Stimulated activated naive CD8-positive, alpha-beta T cell treated with anti-CD3 and anti-CD28 coated beads, Interleukin-15, Interleukin-2, amounts not matched to agents 100 ng/mL and 50 ng/mL, for 24 hours (primary cell): ENCODE measurements at regions not wholly inside any gene's neighbourhood (a gene's known extent, or its start where the extent isn't known, plus 50 kb on each side); places are given as distances from the start of the nearest gene placed in this dataset.
"Not testable (repeated sequence)": the region's sequence is repeated elsewhere in the genome, so short reads cannot be mapped to it uniquely, and the experiment has no call there.

Experiments used
- H3K27ac Mint-ChIP-seq: one replicate; pipeline ENCODE4 v1.8.0; 2021; ENCODE audit warnings: mild to moderate bottlenecking, mixed read lengths
- H3K27me3 Mint-ChIP-seq: one replicate; pipeline ENCODE4 v1.8.0; 2021; ENCODE audit warnings: mixed read lengths
- H3K36me3 Mint-ChIP-seq: one replicate; pipeline ENCODE4 v1.8.0; 2021; ENCODE audit warnings: low read depth, mixed read lengths
- H3K4me1 Mint-ChIP-seq: one replicate; pipeline ENCODE4 v1.8.0; 2021; ENCODE audit warnings: low read depth, mixed read lengths
- H3K4me3 Mint-ChIP-seq: one replicate; pipeline ENCODE4 v1.8.0; 2021; ENCODE audit warnings: mild to moderate bottlenecking, mixed read lengths
- H3K9me3 Mint-ChIP-seq: one replicate; pipeline ENCODE4 v1.8.0; 2021; ENCODE audit warnings: mixed read lengths

DNA sequence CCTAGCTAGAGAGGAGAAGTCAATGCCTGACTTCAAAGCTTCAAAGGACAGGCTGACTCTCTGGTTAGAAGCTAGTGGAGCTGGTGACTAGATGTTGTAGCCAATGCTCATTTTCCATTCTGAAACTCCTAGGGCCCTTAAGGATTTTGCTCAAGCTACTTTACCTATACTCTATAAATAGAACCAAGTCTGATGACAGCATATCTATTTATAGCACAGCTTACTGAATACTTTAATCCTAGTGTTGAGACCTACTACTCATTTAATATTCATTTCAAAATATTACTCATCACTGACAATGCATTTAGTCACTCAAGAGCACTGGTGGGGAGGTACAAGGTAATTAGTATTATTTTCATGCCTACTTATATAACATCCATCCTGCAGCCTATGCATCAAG is 137.2 kb upstream of the PELI2 start:
- no peaks in the 10 kb centered on the region for H3K36me3 Mint-ChIP-seq
- no peak overlapping the region for H3K4me3 Mint-ChIP-seq
- peaks cover 19% of the 10 kb centered on the region for H3K9me3 Mint-ChIP-seq
- no peak overlapping the region for H3K27ac Mint-ChIP-seq
- H3K27me3 Mint-ChIP-seq: peaks cover 32% of the 10 kb centered on the region
- peaks cover 7% of the 10 kb centered on the region for H3K4me1 Mint-ChIP-seq

- Mint-ChIP-seq H3K9me3 (peaks cover 10% of the 10 kb centered on the region), H3K4me3 (no peak overlapping the region), H3K4me1 (no peaks in the 10 kb centered on the region), H3K27me3 (peaks cover 45% of the 10 kb centered on the region), H3K27ac (no peak overlapping the region), H3K36me3 (no peaks in the 10 kb centered on the region)
These were observed 132.1 kb upstream of the PELI2 start for GRCh38 chr14:55986069-55986468.

- peaks cover 77% of the 10 kb centered on the region for H3K27me3 Mint-ChIP-seq
These were observed 117.4 kb upstream of the PELI2 start for GRCh38 chr14:56000846-56001245.

DNA sequence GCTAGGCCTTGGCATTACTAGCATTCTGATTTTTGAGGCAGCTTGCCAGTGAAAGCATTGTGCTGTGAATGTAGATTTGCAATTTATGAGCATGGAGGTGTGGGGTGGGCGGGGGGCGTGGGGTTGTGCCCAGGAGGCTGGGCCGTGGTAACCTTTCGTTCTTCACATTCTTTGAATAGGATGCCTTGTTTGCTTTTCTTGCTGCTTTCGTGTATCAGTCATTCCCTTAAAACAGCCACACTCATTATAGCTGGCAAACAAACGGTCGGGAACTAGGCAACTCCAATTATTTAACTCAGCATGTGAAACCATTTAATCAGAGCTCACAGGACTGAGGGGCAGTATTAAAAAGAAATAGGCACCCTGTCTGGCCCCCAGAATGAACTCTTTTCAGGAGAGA is 115.9 kb upstream of the PELI2 start:
- no peak overlapping the region for H3K27ac Mint-ChIP-seq
- peaks cover 67% of the 10 kb centered on the region for H3K27me3 Mint-ChIP-seq
- peaks cover 41% of the 10 kb centered on the region for H3K4me1 Mint-ChIP-seq
- no peaks in the 10 kb centered on the region for H3K36me3 Mint-ChIP-seq
- peak overlapping the region; percentile 57 for H3K4me3 Mint-ChIP-seq
- H3K9me3 Mint-ChIP-seq: peaks cover 3% of the 10 kb centered on the region

More at GRCh38 chr14:56000846-56001245, 117.4 kb upstream of the PELI2 start:
- H3K36me3 Mint-ChIP-seq: no peaks in the 10 kb centered on the region
- H3K4me1 Mint-ChIP-seq: peaks cover 40% of the 10 kb centered on the region
- no peak overlapping the region for H3K27ac Mint-ChIP-seq
- H3K4me3 Mint-ChIP-seq: no peak overlapping the region
- peaks cover 6% of the 10 kb centered on the region for H3K9me3 Mint-ChIP-seq

DNA sequence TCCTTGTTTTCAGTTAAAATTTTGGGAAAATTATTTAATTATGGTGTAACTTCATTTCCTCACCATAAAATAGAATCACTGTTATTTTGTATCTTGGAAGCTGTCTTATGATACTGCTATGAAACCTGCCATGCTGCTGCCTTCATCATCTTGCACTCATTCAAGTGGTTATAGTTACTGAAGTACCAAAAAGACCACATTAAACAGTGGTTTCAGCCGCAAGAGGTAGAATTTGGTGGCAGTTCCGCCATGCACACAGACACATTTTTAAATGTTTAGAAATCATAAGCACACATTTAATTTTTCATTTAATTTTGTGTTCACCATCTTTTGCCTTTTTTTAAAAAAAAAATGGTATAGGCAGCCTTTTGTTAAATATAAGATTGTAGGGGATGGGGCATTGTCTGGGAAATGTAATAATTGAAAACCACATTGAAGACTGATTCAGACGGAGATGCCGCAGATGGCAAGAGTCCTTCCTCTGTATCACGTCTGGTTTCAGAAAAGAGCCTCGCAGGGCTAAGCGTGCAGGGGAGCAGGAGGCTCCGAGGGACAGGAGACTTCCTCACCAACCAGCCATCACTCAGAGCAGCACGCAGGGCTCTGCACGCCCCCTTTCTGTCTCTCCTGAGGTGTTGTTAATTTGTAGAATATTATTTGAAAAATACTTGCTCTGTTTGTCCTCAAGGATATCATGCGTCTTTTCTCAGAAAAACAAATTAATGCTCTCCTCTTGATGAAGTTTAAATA is 115.2 kb upstream of the PELI2 start:
- Mint-ChIP-seq H3K4me1 (peaks cover 41% of the 10 kb centered on the region), H3K27me3 (peaks cover 67% of the 10 kb centered on the region), H3K36me3 (no peaks in the 10 kb centered on the region), H3K4me3 (peak overlapping the region; percentile 57), H3K9me3 (peaks cover 8% of the 10 kb centered on the region), H3K27ac (peak overlapping the region; percentile 54)

DNA sequence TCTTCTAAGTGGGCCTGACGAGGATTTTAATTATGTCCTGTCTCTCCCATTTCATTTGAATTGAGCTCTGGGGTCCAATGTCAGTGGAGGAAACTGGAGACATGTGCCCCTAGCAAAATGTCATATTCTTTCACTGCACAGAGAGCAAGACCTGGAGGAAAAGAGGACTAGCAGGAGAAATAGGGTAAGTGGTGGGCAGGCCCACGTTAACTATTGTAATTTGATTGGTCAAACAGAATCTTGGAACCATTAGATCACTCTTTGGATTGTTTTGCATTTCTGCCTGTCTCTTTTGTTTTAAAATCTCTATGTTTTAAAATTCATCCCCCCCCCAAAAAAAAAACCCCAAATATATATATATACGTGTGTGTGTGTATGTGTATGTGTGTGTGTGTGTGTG is 113.9 kb upstream of the PELI2 start:
- Mint-ChIP-seq H3K4me1 (peaks cover 41% of the 10 kb centered on the region), H3K9me3 (peaks cover 13% of the 10 kb centered on the region), H3K36me3 (no peaks in the 10 kb centered on the region), H3K27me3 (peaks cover 67% of the 10 kb centered on the region), H3K27ac (no peak overlapping the region), H3K4me3 (no peak overlapping the region)

DNA sequence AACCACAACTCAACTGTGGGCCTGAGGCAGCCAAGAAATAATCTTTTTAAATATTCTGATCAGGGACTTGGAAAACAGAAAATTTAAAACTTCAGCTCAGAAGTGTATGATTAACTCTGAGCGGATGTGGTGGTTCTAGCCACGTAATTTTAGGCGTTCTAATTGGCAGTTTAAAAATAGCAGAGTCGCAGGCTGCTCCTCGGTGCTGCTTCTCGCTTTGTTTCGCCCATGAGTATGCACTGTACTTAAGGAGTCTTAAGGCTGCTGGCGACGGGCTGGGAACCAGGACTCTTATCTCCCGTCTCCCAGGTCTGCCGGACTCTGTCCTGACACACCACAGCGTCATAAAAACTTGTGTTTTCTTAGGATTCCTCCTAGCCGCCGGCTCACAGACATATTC is 113.4 kb upstream of the PELI2 start:
- Mint-ChIP-seq H3K27ac (peak overlapping the region; percentile 45), H3K27me3 (peaks cover 71% of the 10 kb centered on the region), H3K9me3 (peaks cover 15% of the 10 kb centered on the region), H3K4me3 (peak overlapping the region; percentile 56), H3K36me3 (no peaks in the 10 kb centered on the region), H3K4me1 (peaks cover 41% of the 10 kb centered on the region)

- H3K27ac Mint-ChIP-seq: peak overlapping the region; percentile 45
- H3K4me1 Mint-ChIP-seq: peaks cover 41% of the 10 kb centered on the region
- H3K4me3 Mint-ChIP-seq: peak overlapping the region; percentile 56
- H3K36me3 Mint-ChIP-seq: no peaks in the 10 kb centered on the region
- peaks cover 15% of the 10 kb centered on the region for H3K9me3 Mint-ChIP-seq
- peaks cover 68% of the 10 kb centered on the region for H3K27me3 Mint-ChIP-seq
These were observed 112.8 kb upstream of the PELI2 start for GRCh38 chr14:56005191-56006053.

DNA sequence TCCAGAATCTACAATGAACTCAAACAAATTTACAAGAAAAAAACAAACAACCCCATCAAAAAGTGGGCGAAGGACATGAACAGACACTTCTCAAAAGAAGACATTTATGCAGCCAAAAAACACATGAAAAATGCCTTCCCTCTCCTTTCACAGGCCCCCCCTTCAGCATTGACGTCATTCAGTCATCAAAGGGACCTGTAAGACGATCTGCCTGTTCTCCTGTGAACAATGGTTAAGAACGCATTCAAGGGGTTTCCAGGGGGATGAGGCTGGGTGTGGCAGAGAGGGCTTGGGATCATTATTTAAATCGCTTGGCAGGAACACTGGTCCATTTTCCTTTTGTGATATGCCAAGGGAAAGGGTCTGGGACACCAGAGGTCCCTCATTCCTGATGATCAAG is 110.7 kb upstream of the PELI2 start:
- H3K4me3 Mint-ChIP-seq, H3K36me3 Mint-ChIP-seq, H3K27ac Mint-ChIP-seq: not testable (repeated sequence)
- Mint-ChIP-seq H3K4me1 (peaks cover 35% of the 10 kb centered on the region), H3K27me3 (peaks cover 64% of the 10 kb centered on the region), H3K9me3 (peaks cover 15% of the 10 kb centered on the region)

DNA sequence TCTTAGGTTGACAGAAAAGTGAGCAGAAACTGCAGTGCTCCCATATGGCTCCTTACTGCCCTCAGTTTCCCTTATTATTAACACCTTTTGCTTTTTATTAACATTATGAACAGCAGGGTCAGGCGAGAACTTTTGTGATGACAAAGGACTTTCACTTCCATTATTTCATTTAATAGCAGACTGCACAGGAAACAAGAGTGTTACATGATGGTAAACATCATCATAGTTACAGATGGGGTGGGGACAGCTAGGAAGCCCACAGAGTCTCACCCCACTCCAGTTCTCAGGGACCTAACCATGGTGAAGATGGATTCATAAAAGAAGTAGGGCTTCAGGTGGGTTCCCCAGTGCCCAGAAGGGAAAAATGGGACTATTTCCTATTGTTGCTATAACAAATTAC is 110.1 kb upstream of the PELI2 start:
- Mint-ChIP-seq H3K27me3 (peaks cover 66% of the 10 kb centered on the region), H3K36me3 (no peaks in the 10 kb centered on the region), H3K4me3 (no peak overlapping the region), H3K9me3 (peaks cover 15% of the 10 kb centered on the region), H3K4me1 (peaks cover 29% of the 10 kb centered on the region), H3K27ac (no peak overlapping the region)

DNA sequence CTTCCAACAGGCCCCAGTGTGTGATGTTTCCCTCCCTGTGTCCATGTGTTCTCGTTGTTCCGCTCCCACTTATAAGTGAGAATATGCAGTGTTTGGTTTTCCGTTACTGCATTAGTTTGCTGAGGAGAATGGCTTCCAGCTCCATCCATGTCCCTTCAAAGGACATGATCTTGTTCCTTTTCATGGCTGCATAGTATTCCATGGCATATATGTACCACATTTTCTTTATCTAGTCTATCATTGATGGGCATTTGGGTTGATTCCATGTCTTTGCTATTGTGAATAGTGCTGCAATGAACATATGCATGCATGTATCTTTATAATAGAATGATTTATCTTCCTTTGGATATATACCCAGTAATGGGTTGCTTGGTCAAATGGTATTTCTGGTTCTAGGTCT is 109.5 kb upstream of the PELI2 start:
- H3K4me3 Mint-ChIP-seq, H3K27ac Mint-ChIP-seq, H3K36me3 Mint-ChIP-seq: not testable (repeated sequence)
- peaks cover 23% of the 10 kb centered on the region for H3K4me1 Mint-ChIP-seq
- H3K27me3 Mint-ChIP-seq: peaks cover 66% of the 10 kb centered on the region
- peaks cover 15% of the 10 kb centered on the region for H3K9me3 Mint-ChIP-seq

- Mint-ChIP-seq H3K27me3 (peaks cover 15% of the 10 kb centered on the region), H3K4me1 (no peaks in the 10 kb centered on the region), H3K36me3 (no peaks in the 10 kb centered on the region), H3K9me3 (no peaks in the 10 kb centered on the region), H3K4me3 (no peak overlapping the region), H3K27ac (no peak overlapping the region)
These were observed 94.5 kb upstream of the PELI2 start for GRCh38 chr14:56023661-56024081.

DNA sequence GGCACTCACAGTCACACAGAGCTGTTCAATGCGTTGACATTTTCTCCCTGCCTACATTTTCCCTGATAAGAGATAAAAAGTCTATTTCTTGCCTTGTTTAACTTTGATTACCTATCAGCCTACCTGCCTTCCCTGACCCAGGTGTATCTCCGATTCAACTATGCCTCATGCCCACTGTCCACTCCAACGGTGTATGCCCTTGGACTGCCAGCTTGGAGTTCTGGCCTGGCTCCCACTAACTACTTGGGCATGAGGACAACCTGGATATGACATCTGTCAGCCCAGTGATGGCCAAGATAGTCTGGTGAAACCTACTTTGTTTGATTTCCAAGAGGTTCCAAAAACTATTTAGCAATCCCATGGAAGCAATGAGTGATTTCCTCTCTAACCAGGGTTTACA is 93.0 kb upstream of the PELI2 start:
- H3K27ac Mint-ChIP-seq: no peak overlapping the region
- H3K4me1 Mint-ChIP-seq: no peaks in the 10 kb centered on the region
- H3K9me3 Mint-ChIP-seq: no peaks in the 10 kb centered on the region
- no peaks in the 10 kb centered on the region for H3K36me3 Mint-ChIP-seq
- peaks cover 21% of the 10 kb centered on the region for H3K27me3 Mint-ChIP-seq
- no peak overlapping the region for H3K4me3 Mint-ChIP-seq

DNA sequence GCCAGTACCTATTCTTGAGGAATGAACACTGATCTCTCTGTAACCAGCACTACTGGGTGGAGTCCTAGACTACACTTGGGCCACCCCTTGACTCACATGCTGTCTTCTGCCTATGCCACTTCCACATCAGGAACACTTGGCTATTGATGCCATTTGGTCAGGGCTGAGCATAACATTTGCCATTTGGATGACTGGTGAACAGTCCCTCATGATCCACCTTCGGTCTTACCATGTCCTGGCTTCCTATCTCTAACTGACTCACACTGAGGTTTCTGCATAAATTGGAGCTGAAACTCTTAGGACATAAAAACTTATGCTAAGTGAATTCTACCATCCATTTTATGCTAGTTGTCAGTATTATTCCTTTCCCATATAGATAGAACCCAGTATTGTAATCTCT is 91.7 kb upstream of the PELI2 start:
- H3K4me3 Mint-ChIP-seq: no peak overlapping the region
- no peaks in the 10 kb centered on the region for H3K4me1 Mint-ChIP-seq
- no peaks in the 10 kb centered on the region for H3K9me3 Mint-ChIP-seq
- H3K27me3 Mint-ChIP-seq: peaks cover 29% of the 10 kb centered on the region
- no peak overlapping the region for H3K27ac Mint-ChIP-seq
- H3K36me3 Mint-ChIP-seq: no peaks in the 10 kb centered on the region

DNA sequence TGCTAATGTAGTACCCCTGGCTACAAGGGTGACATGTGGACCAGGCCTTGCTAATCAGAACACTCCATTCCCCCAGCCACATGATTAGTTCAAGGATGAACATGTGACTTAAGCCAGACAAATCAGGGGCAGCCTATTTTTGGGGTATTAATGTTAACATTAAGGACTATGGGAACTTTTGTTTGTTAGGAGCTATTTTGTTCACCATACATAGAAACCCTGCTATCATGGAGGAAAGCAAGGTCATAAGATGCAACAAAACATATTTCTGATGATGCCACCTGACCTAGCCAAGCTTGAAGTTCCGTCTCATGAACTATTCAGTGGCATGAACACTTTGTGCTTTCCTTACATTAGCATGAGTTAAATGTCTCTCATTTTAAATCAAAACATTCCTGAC is 90.8 kb upstream of the PELI2 start:
- Mint-ChIP-seq H3K27me3 (peaks cover 36% of the 10 kb centered on the region), H3K36me3 (no peaks in the 10 kb centered on the region), H3K27ac (no peak overlapping the region), H3K9me3 (no peaks in the 10 kb centered on the region), H3K4me3 (no peak overlapping the region), H3K4me1 (no peaks in the 10 kb centered on the region)
